ENCODE measurements at regions not wholly inside any gene's neighbourhood (a gene's known extent, or its start where the extent isn't known, plus 50 kb on each side); places are given as distances from the start of the nearest gene placed in this dataset.
"Not testable (repeated sequence)": the region's sequence is repeated elsewhere in the genome, so short reads cannot be mapped to it uniquely, and the experiment has no call there.

DNA sequence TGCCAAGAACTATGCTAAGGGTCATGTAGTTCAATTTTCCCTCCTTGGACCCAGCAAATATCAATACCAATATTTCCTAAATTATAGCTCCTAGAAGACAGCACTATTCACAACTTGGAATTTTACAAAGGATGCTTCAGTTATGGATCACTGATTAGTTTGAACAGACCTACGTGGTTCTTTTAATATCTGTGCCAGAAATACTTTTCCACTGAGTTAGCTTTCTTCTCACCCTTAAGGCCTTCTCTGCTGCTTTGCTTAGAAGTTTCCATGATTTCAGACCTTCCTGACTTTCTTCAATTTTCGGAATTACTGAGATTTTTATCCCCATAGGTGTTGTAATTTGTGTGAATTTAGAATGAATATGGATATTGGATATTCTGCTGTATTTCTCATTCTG is 380.4 kb downstream of the PSAT1 start:
- no peak for DNase-seq

DNA sequence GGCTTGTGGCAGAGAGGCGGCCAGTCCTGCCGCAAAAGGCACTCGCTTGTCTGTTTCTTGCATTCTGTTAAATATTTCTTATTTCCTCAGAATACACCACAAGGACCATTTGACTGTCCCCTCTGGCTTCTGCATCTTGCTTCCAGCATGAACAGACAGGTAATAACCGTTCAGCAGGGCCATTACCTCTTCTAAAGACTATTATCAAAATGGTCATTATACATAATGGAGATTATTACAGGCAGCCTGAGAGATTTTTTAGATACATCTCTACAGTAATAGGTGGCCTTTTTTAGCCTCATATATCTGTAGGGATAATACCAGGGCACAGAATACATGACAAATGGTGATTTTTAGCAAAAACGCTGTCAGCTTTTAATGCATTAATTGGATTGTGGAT is 382.0 kb downstream of the PSAT1 start:
- no peak for DNase-seq

DNA sequence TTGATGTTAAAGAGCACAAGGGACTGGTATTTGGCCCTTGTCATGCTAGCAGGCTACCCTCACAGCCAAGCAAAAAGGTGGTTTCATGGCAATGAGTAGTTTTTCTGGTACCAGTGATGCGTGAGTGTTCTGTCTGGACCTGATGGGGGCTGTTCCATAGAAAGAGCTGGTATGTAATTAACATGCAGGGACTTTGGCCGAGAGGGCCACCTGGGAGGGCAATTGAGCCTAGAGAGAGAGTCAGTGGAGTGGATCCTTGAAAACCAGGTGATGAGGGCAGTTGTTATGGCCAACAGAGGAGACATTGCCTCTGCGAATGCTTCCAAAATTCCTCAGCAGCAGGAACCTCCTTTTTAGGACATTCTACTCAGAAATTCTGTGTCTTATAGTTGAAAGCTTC is 383.3 kb downstream of the PSAT1 start:
- no peak for DNase-seq

DNA sequence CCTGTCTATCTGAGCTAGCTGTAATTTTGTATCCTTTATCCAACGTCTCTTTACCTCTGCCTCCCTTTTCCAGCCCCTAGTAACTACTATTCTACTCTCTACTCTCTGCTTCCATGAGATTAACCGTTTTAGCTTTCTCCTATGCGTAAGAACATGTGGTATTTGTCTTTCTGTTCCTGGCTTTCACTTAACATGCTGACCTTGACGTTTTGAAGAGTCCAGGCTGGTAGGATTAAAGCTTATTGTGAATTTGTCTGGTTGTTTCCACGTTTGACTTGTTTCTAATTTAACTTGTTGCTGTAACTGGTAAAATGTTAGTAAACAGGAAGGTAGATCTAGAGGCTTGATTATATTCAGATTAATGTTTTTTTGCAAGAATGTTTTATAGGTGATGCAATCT is 385.3 kb downstream of the PSAT1 start:
- no peak for DNase-seq

DNA sequence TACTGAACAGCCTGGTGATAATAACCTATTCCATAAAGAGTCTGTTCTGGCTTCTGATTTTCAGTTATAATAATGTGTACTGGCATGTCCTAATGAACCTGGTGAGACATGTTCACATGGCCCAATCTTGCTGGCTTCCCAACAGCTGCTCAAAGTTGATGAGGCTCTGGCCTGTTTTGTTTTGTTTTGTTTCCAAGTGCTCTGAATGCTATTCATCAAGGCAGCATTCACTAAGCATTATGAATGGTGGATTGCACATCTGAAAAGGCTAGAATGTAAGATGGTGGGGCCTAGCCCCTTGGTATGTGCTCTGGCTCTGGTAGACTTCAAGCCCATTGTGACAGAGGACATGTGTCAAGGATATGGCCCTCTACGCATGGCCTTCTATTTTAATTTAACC is 388.5 kb downstream of the PSAT1 start:
- DNase-seq, result no peak

DNA sequence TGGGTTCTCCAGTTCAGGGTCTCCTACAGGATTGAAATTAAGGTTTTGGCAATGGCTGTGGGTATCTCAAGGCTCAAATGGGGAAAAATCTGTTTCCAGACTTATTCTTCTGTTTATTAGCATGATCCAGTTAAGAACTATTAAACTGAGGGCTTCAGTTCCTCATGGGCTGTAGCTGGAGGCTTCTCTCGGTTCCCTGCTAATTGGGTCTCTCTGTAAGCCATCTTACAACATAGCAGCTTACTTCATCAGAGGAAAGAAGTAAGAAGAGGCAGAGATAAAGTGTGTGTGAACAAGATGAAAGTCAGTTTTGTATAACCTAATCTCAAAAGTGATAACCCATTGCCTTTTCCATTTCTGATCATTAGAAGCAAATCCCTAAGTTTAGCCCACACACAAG is 391.9 kb downstream of the PSAT1 start:
- no peak for DNase-seq

DNA sequence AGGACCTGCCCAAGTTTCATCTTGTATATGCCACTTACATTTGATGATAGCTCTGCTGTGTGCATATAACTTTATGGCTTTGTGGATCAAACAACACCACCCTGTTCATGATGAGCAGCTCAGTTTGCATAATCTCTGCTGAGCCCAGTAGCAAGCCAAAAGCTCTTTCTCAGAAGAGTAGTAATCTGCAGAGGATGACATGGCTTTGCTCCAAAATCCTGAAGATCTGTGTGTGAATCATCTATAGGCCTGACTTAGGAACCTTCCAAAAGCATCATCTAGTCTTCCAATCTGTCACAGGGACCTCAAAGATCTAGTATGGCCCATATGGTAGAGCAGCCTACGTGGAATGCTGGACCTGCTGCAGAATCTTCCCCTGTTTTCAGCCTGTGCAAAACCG is 394.6 kb downstream of the PSAT1 start:
- DNase-seq, result no peak

DNA sequence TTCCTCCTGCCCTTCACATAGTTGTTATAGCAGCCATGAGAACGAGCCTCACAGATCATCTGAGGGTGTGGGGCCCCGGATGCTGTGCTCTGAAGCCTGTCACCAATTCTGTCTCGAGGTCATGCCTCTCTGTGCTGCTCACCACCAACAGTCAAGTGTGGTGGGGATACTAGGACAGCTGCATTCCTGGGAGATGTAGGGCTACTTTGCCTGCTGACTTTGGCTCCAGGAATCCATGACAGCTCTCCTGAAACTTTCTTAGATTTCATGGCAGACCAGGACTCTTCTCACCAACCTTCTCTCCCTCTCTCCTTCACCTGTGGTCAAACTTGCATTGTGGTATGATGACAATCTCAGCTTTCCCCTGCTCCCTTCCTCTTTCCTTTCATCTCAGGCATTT is 395.9 kb downstream of the PSAT1 start:
- DNase-seq, result no peak

DNA sequence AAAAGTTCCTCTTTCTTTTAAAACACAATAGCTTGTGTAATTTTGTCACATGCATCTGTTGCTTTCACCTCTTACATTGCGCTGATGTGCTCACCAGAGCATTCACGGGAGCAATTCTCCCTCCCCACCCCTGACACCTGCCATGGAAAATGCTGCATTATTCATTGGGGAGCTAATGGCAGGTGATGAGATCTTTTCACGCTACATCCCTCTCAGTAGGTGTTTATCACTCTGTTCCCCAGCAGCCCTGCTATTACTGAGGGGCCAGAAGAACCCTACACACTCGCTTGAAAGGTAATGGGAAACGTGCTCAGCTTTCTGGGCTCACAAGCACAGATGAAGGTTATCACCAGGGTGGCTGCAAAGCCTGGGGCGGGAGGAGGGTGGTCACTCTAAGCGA is 398.0 kb downstream of the PSAT1 start:
- DNase-seq, result no peak

DNA sequence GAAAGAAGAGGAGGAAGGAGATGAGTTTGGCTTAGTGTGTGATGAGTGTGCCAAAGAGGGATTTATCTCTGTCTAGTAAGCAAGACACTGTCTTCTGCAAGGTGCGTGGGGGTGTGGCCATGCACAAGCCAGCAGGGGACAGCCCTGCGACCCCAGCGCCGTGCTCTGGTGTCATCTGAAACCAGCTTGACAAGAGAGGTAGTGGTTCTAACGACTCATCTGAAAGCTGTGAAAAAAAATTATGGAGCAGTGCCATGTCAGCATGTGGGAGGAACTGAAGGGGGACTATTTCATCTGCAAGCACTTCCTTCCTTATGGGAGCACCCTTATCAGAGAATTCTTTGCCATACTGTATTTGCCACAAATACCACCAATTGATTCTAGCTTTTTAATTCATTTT is 398.6 kb downstream of the PSAT1 start:
- DNase-seq, result no peak

DNA sequence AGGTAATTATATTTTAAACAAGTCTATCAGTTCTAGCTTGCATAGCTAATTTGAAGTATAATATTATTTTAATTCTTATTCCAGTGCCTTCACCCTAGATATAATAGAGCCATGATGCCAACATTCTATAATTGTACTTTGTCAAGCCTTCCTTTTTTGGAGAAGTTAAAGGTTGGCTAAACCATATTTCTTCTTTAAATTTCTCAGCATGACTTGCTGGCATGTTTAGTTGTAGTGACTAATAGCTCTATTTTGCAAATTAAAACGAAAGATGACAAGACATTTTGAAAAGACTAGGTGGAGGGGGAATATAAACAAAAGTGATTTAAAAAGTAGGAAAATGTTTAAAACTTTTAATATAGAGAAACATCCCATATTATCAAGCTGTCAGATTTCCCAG is 400.7 kb downstream of the PSAT1 start:
- no peak for DNase-seq

DNA sequence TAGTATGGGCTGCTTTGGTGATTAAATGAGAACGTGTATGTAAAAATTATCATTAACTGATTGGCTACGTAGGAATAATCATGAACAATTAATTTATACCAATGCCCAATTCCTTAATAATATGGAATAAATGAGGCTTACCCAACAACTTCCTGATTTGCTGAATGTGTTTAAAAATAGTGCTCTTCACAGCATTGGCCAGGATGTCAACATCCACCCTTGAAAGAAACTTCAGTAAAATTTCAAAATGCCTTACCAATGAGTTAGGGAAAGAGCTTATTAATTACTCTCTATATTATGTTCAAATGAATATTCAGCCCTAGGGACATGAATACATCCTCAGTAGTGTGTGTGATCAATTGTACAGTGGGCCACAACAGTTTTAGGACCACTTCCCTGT is 401.4 kb downstream of the PSAT1 start:
- no peak for DNase-seq

DNA sequence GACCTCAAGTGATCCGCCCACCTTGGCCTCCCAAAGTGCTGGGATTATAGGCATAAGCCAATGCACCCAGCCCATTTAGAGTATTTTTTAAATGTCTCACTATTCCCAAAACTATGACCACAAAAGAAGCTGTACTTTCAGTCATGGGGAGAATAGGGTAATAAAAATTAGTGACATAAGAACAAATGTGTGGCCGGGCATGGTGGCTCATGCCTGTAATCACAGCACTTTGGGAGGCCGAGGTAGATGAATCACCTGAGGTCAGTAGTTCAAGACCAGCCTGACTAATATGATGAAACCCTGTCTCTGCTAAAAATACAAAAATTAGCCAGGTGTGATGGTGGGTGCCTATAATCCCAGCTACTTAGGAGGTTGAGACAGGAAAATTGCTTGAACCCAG is 402.3 kb downstream of the PSAT1 start:
- DNase-seq, result not testable (repeated sequence)

DNA sequence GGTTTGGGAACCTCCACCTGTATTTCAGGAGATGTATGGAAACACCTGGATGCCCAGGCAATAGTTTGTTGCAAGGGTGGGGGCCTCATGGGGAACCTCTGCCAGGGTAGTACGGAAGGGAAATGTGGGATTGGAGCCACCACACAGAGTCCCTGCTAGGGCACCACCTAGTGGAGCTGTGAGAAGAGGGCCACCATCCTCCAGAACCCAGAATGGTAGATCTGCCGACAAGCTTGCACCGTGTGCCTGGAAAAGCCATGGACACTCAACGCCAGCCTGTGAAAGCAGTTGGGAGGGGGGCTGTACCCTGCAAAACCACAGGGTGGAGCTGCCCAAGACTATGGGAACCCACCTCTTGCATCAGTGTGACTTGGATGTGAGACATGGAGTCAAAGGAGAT is 407.2 kb downstream of the PSAT1 start:
- not testable (repeated sequence) for DNase-seq

DNA sequence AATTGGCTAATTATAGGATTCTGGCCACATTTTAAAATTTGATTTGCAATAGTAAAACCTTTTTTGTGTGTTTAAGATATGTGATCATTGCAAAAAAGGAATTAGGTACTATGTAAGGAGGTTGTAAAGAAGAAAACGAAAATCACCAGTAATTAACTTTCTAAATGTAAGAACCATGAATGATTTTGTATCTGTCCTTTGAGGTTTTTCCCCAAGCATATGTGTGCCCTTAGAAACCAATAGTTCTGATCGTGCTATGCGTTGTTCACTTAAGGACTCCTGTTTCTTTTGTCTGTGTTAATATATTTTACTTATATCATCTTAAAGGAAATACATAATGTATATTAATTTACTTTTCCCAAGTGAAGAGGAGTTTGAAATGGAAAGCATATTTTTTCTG is 410.2 kb downstream of the PSAT1 start:
- DNase-seq, result no peak

DNA sequence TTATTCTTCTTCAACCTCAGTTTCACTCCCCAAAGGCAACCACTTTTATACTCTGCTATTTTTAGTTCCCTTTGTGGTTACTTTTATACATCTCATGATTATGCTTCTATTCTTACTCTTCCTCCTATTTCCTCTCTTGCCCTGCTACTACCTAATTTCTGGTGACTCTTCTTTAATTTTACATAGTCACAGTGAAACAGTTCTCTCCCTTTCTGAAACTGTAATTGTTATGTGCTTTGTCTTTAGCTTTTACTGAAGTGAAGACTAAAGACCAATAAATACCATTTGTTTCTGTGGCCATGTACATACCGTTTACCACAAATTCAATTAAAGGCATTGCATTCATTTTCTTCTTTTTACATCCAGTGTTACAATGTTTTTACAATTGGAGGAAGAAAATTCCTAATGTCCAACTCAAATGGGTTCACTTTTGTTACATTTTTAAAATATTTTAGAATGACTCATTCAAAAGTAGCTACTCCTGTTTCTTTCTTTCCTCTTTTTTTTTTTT is 410.6 kb downstream of the PSAT1 start:
- DNase-seq, result no peak

DNA sequence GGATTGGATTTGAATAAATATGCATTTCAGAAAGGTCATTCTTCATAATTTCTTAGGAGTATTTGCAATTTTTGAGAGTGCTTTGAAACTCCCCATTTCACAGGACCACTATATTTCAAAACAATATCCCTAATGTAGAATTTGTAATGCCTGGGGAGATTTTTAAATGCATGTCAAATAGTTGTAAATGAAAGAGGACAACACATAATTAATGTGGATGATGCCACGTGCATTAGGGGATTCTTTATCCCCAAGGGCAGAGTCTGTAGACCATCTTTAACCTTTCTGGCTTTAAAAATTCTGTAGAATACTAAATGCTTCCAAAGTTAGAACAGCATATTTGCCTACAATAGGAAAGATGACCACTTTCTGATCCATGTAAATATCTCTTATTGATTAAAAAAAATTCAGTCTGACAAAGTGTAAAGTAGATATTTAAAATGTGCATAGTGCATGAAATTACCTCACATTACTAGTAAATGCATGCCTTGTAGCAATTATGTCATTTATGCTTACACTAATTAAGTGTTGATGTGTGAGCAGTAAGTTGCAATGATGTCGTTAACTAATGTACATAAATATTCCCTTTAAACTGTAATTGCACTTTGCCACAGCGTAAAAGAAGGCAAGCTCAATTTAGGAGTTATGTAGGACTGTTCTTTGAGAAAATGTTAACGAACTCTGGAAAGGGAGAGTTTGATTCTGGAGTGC is 416.1 kb downstream of the PSAT1 start:
- DNase-seq, result no peak

DNA sequence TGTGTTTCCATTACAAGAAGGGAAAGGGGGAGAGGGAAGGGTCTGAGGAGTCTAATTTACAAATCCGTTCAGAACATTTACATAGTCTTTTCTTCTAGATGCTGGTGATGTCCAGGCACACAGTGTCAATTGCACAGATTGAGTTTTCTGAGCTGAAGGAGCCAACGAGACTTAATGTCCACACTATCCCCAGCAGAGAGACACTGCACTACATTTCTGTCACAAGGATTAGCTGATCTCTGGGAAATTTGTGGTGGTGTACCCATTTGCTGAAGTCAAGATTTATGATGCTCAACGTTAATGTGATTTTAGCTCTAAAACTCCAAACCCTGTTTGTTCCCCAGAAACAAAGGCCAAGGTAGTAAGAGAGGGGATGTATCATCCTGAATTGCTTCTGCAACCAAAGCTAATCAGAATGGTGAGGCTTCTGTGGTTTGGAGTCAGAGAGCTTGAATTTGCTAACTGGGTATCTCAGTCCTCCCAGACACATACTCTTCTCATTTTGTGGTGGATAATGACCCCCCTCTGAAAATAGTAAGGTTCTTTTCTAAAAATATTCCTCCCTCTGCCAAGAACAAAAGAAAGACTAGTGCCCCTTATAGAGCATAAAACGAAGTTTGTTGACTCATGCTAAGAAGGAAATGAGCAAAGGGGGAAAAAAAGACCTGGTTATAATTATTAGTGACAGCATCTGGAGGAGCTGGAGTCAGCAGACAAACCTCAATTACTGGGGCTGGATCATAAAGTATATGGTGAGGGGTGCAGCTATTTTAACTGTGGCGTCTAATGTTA is 416.9 kb downstream of the PSAT1 start:
- no peak for DNase-seq

DNA sequence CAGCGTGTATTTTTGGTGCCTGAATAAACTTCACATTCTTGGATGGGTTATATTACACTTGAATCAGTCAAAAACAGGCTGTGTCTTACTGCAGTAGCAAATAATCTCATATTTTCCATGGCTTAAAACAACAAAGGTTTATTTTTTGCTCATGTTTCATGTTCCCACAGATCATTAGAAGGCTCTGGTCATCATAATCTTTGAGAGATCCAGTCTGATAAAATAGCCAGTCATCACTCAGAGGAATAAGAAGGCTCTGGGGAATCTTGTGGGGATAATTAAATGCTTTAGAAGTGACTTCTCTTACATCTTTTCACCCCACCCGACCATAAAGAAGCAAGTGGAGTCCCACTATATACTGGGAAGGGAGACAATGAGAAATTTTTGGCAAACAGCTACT is 417.7 kb downstream of the PSAT1 start:
- DNase-seq, result no peak

DNA sequence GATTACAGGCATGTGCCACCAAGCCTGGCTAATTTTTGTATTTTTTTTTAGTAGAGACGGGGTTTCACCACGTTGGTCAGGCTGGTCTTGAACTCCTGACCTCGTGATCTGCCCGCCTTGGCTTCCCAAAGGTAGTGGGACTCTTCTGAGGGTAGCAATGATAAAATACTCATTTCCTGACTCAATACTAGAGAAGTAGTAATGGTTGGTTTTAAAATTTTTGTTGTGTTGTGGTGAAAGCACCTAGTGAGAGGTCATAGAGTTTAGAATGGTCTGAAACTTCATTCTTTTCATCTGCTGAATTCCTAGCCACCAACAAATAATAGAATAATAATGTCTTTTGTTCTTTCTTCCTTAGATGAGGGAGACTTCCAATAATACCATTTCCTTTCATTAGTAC is 422.1 kb downstream of the PSAT1 start:
- DNase-seq, result not testable (repeated sequence)

DNA sequence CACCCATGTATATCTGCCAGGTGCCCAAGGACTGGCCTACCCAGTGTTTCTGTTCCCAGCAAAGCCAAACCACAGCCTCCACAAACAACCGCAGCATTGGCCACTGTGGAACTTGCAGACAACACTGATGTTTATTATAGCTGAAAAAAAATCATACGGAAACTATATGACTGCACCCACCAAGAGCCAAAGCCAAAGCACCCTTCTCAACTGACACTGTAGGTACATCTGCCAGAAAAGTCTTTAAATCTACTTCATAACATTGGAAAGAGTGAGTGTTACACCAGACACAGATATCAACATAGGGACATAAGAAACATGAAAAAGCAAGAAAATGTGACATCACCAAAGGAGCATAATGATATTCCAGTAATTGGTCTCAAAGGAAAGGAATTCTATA is 428.0 kb downstream of the PSAT1 start:
- no peak for DNase-seq

DNA sequence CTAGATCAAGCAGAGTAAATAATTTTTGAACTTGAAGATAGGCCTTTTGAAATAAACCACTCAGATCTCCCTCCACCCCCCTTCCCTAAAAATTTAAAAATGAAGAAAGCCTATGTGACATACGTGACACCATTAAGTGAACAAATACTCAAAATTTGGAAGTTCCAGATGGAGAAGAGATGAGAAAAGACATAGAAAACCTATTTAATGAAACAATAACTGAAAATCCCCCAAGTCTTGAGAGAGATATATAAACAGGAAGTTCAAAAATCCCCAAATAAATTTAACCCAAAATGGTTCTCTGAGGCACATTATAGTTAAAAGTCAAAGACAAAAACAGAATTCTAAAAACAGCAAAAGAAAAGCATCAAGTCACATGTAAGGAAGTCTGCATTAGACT is 428.6 kb downstream of the PSAT1 start:
- no peak for DNase-seq

DNA sequence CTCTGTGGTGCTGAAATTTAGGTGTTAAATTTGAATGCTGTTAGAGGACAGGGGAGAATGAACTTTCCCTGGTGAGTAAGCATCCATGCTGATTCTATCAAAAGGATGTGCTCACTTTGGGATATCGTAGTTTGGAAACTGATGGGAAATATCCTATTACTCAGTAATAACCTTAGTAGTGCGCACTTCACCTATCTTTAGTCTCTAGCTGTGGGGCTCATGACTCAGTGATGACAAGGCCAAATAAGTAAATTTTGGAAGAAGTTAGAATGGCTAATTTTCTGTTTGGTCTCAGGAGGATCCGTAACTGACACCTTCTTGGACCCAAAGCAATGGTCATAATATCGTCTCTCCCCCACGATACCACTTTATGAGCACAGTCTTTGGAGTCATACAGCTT is 448.4 kb downstream of the PSAT1 start:
- no peak for DNase-seq

DNA sequence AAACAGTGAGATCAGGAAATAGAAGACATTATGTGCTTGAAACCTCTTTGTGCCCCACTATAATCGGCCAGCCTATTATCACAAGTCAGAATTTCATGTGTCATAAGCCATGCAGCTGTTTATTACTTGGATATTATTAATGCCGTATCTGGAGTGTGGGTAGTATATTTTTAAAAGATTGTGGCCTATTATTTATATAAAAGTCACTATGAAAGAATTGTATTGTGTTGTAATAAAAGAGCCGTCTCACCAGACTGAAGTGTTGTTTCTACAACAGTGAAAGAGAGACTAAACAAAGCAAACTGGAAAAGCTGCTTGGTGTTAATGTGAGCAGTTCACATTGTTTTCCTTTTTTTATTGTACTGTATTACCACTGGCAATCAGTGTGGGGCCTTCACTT is 449.1 kb downstream of the PSAT1 start:
- no peak for DNase-seq

DNA sequence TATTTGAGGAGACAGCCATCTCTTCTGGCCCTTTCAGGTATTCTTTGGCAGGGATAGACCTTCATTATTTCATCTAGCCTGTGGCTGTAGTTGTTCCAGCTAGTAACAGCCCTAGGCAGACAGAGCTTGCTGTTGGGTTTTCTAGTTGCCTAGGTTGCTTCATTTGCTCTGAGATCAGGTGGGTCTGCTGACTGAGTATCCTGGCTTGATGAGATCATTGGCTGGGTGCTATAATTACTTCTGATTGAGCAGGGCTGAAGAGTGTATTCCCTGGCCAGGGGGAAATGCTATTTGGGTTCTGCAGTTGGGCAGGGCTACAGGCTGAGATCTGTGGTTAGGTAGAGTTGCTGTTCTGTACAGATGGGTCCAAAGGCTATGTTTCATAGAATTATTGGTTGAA is 456.1 kb downstream of the PSAT1 start:
- DNase-seq, result no peak
